B cell (primary cell): ENCODE measurements at regions not wholly inside any gene's neighbourhood (a gene's known extent, or its start where the extent isn't known, plus 50 kb on each side); places are given as distances from the start of the nearest gene placed in this dataset.

Experiments
- CTCF ChIP-seq: fragments of 200-600 bp; IDR thresholded peaks from one replicate; pipeline ENCODE4 v1.8.0; 2022; ENCODE audit warnings: antibody characterized with exemption, mild to moderate bottlenecking
- EZH2 ChIP-seq: IDR thresholded peaks from 2 replicates; pipeline ENCODE4 v1.6.1; 2012; ENCODE audit warnings: borderline replicate concordance, low read depth, mild to moderate bottlenecking, moderate library complexity, low read length; ENCODE audit not compliant: insufficient read depth, poor library complexity, severe bottlenecking

- TF ChIP-seq CTCF = no peak
- no peak for TF ChIP-seq EZH2
Measured at GRCh38 chr7:12152196-12152918, 58.7 kb upstream of the TMEM106B start.
